ENCODE measurements at regions not wholly inside any gene's neighbourhood (a gene's known extent, or its start where the extent isn't known, plus 50 kb on each side); places are given as distances from the start of the nearest gene placed in this dataset.

GRCh38 chr4:81343536-81343935, 128.2 kb downstream of the RASGEF1B start:
- TF ChIP-seq CTCF (conservative IDR thresholded peaks at IDR 0.05), result no peak
- TF ChIP-seq ZFX (IDR thresholded peaks at IDR 0.05), result no peak

Measured in C4-2B (cell line).